ENCODE measurements at regions not wholly inside any gene's neighbourhood (a gene's known extent, or its start where the extent isn't known, plus 50 kb on each side); places are given as distances from the start of the nearest gene placed in this dataset.

DNA sequence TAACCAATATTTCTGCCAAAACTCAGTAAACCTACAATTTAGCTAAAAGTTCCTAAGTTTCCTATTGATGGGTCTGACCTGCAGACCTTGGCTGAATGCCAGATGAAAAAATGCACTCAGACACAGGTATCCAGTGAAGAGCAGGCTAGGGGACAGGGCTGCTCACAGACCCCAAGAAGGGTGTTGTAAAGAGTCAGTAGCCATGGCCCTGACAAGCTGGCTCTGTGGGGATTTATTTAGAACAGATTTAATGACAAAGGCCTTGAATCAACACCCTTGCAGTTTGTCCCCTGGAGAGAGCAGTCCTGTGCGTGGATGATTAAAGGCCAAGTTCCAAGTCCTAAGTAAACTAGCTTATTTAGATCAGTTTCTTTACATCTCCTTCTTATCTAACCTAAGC lies 1243.2 kb upstream of the ADGRL4 start:
- TF ChIP-seq EZH2 (IDR thresholded peaks at IDR 0.05; ENCODE audit: insufficient read depth, poor library complexity, severe bottlenecking): no peak
- no peak for TF ChIP-seq EZH2phosphoT487 (IDR thresholded peaks at IDR 0.05; ENCODE audit: insufficient read depth, low read depth)

All from GM23248 (cell line).